PC-3 (cell line): ENCODE measurements at regions not wholly inside any gene's neighbourhood (a gene's known extent, or its start where the extent isn't known, plus 50 kb on each side); places are given as distances from the start of the nearest gene placed in this dataset.

ENCODE experiments used
- ATAC-seq: fragments of 200-7000 bp; cut with Tn5 transposase; 2 replicates; pipeline ENCODE4 v1.9.1; 2020; ENCODE audit warnings: mild to moderate bottlenecking, moderate library complexity
- BruUV-seq: library from RNA; stranded (reverse); fragments of 400-500 nt; replicated peaks from 2 replicates; lab custom pipeline; 2021; lab: Mats Ljungman, UMichigan
- CTCF ChIA-PET: fragments of 300-600 bp; sonication (Branson Sonifier 250); formaldehyde crosslinking; loops from one replicate; lab custom pipeline; 2022; ENCODE audit warnings: antibody characterized with exemption; lab: Charles Lee
- POLR2A ChIA-PET: fragments of 300-600 bp; sonication (Branson Sonifier 250); formaldehyde crosslinking; loops from one replicate; lab custom pipeline; 2022; ENCODE audit warnings: antibody characterized with exemption; ENCODE audit not compliant: unreplicated experiment; lab: Charles Lee
- DNase-seq: peaks from one replicate; pipeline ENCODE4 v3.0.0-alpha.2; 2015
- H2AFZ ChIP-seq: fragments of 300-600 bp; sonication (generic); 2 replicates; pipeline ENCODE4 v1.6.0; 2016; ENCODE audit warnings: antibody characterized with exemption, low read length
- H3F3A ChIP-seq: fragments of 300-600 bp; sonication (generic); one replicate; pipeline ENCODE4 v1.6.0; 2017; ENCODE audit warnings: antibody characterized with exemption, low read length, control low read depth, mild to moderate bottlenecking; ENCODE audit not compliant: unreplicated experiment
- H3K27ac ChIP-seq: fragments of 300-600 bp; sonication (generic); 2 replicates; pipeline ENCODE4 v1.5.1; 2016; ENCODE audit warnings: mild to moderate bottlenecking, low read length
- H3K27me3 ChIP-seq: fragments of 300-600 bp; sonication (generic); 2 replicates; pipeline ENCODE4 v1.6.1; 2016; ENCODE audit warnings: low read length, mixed read lengths
- H3K36me3 ChIP-seq: fragments of 300-600 bp; sonication (generic); 2 replicates; pipeline ENCODE4 v1.6.1; 2016; ENCODE audit warnings: low read depth, mixed run types, low read length, mixed read lengths
- H3K4me1 ChIP-seq: fragments of 300-600 bp; sonication (generic); 2 replicates; pipeline ENCODE4 v1.5.1; 2016; ENCODE audit warnings: low read length; ENCODE audit not compliant: insufficient read depth
- H3K4me2 ChIP-seq: fragments of 300-600 bp; sonication (generic); 2 replicates; pipeline ENCODE4 v1.6.0; 2016; ENCODE audit warnings: low read length
- H3K4me3 ChIP-seq: fragments of 300-600 bp; sonication (generic); 2 replicates; pipeline ENCODE4 v1.5.1; 2016; ENCODE audit warnings: mild to moderate bottlenecking, low read length, mixed read lengths
- H3K79me2 ChIP-seq: fragments of 300-600 bp; sonication (generic); 2 replicates; pipeline ENCODE4 v1.6.1; 2017; ENCODE audit warnings: low read length, mixed read lengths
- H3K9ac ChIP-seq: fragments of 300-600 bp; sonication (generic); 2 replicates; pipeline ENCODE4 v1.6.0; 2016; ENCODE audit warnings: mild to moderate bottlenecking, low read length
- H3K9me2 ChIP-seq: fragments of 300-600 bp; sonication (generic); replicated peaks from 2 replicates; pipeline ENCODE4 v1.6.1; 2016; ENCODE audit warnings: mixed run types, low read length, mixed read lengths
- H3K9me3 ChIP-seq: fragments of 300-600 bp; sonication (generic); 2 replicates; pipeline ENCODE4 v1.6.1; 2016; ENCODE audit warnings: low read length, mixed read lengths
- H4K20me1 ChIP-seq: fragments of 300-600 bp; sonication (generic); 2 replicates; pipeline ENCODE4 v1.6.1; 2016; ENCODE audit warnings: low read length, mixed read lengths
- EZH2 ChIP-seq: fragments of 300-600 bp; sonication (generic); IDR thresholded peaks from one replicate; pipeline ENCODE4 v1.6.1; 2017; ENCODE audit warnings: antibody characterized with exemption, mild to moderate bottlenecking, low read length; ENCODE audit not compliant: unreplicated experiment
- EZH2phosphoT487 ChIP-seq: fragments of 300-600 bp; sonication (generic); IDR thresholded peaks from 2 replicates; pipeline ENCODE4 v1.6.1; 2018; ENCODE audit warnings: mild to moderate bottlenecking, antibody characterized with exemption, low read length, borderline replicate concordance
- intact Hi-C: fragments of 100-400 bp; cut with micrococcal nuclease; formaldehyde crosslinking; loops from 2 replicates; pipeline ENCODE4 v1.9.0; 2023
- TF ChIP-seq, protein P1 (sequence below): fragments of 300-600 bp; sonication (generic); conservative IDR thresholded peaks from 2 replicates; pipeline ENCODE4 v1.5.1; 2017; ENCODE audit warnings: antibody characterized with exemption, low read depth, mild to moderate bottlenecking, low read length

DNA sequence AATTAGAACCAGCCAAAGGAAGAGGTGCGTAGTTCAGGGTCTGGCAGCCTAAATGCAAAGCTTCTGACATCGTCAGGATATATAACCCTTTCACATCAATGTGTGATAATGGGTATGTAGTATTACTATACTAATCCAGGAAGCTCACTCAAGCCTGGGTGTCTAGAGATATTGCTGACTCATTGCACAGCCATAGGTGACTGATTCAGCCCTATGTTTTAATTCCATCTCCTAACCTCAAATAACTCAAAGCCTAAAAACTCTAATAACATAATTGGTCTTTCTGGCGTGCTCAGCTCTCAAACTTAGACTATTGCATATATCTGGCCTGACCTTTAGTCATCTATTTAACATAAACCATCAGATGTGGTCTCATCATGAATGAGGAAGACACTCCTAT lies 658.4 kb downstream of the TBC1D32 start:
- TF ChIP-seq, protein P1, sequence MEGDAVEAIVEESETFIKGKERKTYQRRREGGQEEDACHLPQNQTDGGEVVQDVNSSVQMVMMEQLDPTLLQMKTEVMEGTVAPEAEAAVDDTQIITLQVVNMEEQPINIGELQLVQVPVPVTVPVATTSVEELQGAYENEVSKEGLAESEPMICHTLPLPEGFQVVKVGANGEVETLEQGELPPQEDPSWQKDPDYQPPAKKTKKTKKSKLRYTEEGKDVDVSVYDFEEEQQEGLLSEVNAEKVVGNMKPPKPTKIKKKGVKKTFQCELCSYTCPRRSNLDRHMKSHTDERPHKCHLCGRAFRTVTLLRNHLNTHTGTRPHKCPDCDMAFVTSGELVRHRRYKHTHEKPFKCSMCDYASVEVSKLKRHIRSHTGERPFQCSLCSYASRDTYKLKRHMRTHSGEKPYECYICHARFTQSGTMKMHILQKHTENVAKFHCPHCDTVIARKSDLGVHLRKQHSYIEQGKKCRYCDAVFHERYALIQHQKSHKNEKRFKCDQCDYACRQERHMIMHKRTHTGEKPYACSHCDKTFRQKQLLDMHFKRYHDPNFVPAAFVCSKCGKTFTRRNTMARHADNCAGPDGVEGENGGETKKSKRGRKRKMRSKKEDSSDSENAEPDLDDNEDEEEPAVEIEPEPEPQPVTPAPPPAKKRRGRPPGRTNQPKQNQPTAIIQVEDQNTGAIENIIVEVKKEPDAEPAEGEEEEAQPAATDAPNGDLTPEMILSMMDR: no peak
- TF ChIP-seq EZH2: no peak
- TF ChIP-seq EZH2phosphoT487: no peak
- no peaks in the 10 kb centered on the region for H3K27me3 ChIP-seq
- ATAC-seq (no peak), DNase-seq (no peak)
- no peaks in the 10 kb centered on the region for H3K9me2 ChIP-seq
- no peaks in the 10 kb centered on the region for H3F3A ChIP-seq
- intact Hi-C loops: no loop called here
- H3K4me1 ChIP-seq: no peaks in the 10 kb centered on the region
- no peaks in the 10 kb centered on the region for H3K9me3 ChIP-seq
- no peak overlapping the region for H3K27ac ChIP-seq
- ChIA-PET CTCF (no interaction called here), POLR2A (no interaction called here)
- no peaks in the 10 kb centered on the region for H3K36me3 ChIP-seq
- BruUV-seq: no TSS peak
- no peak overlapping the region for H3K4me3 ChIP-seq
- H2AFZ ChIP-seq: no peak overlapping the region
- H3K9ac ChIP-seq: no peak overlapping the region
- no peaks in the 10 kb centered on the region for H4K20me1 ChIP-seq
- no peaks in the 10 kb centered on the region for H3K79me2 ChIP-seq
- no peak overlapping the region for H3K4me2 ChIP-seq

DNA sequence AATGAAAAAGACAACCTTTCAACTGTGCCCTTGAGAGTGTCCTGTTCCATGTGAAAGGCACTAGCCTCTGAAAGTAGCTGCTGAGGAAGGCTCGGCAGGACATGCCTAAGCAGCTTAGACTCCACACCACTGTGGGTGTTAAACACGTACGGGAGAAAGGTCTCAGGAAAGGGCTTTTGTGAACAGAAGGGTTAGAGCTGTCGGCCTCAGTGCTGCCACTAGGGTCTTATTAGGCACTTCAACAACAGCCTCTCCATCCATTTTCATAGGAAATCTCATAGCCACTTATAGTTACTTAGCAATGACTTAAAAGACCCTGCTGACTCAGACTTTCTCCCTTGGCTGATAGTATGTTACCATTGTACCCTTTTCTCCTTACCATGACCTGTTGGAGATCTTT lies 662.8 kb downstream of the TBC1D32 start:
- DNase-seq (no peak), ATAC-seq (no peak)
- Histone ChIP-seq H3K9ac (no peak overlapping the region), H3K9me3 (no peaks in the 10 kb centered on the region), H3K27me3 (no peaks in the 10 kb centered on the region), H3K27ac (no peak overlapping the region), H3K4me1 (no peaks in the 10 kb centered on the region), H2AFZ (no peak overlapping the region), H3K36me3 (no peaks in the 10 kb centered on the region), H3K9me2 (no peaks in the 10 kb centered on the region), H3K4me3 (no peak overlapping the region), H4K20me1 (no peaks in the 10 kb centered on the region), H3F3A (no peaks in the 10 kb centered on the region), H3K4me2 (no peak overlapping the region), H3K79me2 (no peaks in the 10 kb centered on the region)
- CTCF ChIA-PET: no interaction called here
- no TSS peak for BruUV-seq
- no peak for TF ChIP-seq EZH2
- TF ChIP-seq EZH2phosphoT487: no peak
- TF ChIP-seq, protein P1: no peak
- intact Hi-C loops: no loop called here
- POLR2A ChIA-PET: interaction anchor here (0.6 kb wide), 1 partner anchor 176 kb away, joined by 4 read pairs; no protein-coding TSS in a partner anchor

- intact Hi-C loops: no loop called here
- BruUV-seq: no TSS peak
- no peaks in the 10 kb centered on the region for H4K20me1 ChIP-seq
- ChIA-PET POLR2A (no interaction called here), CTCF (no interaction called here)
- no peak overlapping the region for H2AFZ ChIP-seq
- TF ChIP-seq EZH2: no peak
- TF ChIP-seq, protein P1: no peak
- TF ChIP-seq EZH2phosphoT487: no peak
- H3K4me2 ChIP-seq: no peak overlapping the region
- no peak overlapping the region for H3K9ac ChIP-seq
- no peak for DNase-seq
- H3K4me1 ChIP-seq: no peaks in the 10 kb centered on the region
- no peaks in the 10 kb centered on the region for H3K9me2 ChIP-seq
- ATAC-seq: no peak
- no peaks in the 10 kb centered on the region for H3F3A ChIP-seq
- no peaks in the 10 kb centered on the region for H3K79me2 ChIP-seq
- H3K27me3 ChIP-seq: no peaks in the 10 kb centered on the region
- no peaks in the 10 kb centered on the region for H3K9me3 ChIP-seq
- no peak overlapping the region for H3K4me3 ChIP-seq
- H3K27ac ChIP-seq: no peak overlapping the region
- H3K36me3 ChIP-seq: no peaks in the 10 kb centered on the region
Measured at GRCh38 chr6:120652506-120652905, 681.8 kb downstream of the TBC1D32 start.
